HT1080 (cell line): ENCODE measurements at regions not wholly inside any gene's neighbourhood (a gene's known extent, or its start where the extent isn't known, plus 50 kb on each side); places are given as distances from the start of the nearest gene placed in this dataset. TPM values are rescaled to one million over a fixed set of nuclear protein-coding genes. Genes with fewer than 3 reads are reported as not detected.
A peak's percentile ranks its signal among the peaks of the same experiment; 100 is the strongest.
"Not testable (repeated sequence)": the region's sequence is repeated elsewhere in the genome, so short reads cannot be mapped to it uniquely, and the experiment has no call there.

Source experiments
- DNase-seq: peaks from one replicate; pipeline ENCODE4 v3.0.0-alpha.2; 2015; ENCODE audit warnings: low read depth
- small RNA-seq: library from RNA; depleted of rRNA; stranded (forward); fragments of <200 nt; gene quantifications from one replicate; pipeline ENCODE3, GENCODE V24; 2014

DNA sequence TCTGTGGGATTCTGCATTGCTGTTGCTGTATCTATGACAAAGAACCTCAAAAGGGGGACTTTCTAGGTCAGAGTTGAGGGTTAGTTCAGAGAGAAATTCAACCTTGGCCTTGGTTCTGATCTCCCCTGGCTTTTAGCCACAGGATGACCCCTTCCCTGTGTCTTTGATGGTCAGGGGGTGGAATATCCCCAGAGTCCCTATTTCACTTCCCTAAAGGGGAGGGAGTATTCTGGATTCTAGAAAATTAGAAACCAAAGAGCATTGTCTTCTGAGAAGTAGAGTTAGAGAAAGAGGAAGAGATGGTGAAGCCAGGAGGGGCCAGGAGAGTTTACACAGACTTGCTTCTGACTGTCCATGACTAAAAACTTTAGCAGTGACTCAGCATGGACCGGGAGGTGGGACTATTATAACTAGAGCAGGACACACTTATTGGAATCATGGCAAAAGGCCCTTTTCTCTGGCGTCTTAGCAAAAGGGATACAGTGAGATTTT, 56.2 kb upstream of the LPAR1 start:
- DNase-seq, result peak; percentile 65

DNA sequence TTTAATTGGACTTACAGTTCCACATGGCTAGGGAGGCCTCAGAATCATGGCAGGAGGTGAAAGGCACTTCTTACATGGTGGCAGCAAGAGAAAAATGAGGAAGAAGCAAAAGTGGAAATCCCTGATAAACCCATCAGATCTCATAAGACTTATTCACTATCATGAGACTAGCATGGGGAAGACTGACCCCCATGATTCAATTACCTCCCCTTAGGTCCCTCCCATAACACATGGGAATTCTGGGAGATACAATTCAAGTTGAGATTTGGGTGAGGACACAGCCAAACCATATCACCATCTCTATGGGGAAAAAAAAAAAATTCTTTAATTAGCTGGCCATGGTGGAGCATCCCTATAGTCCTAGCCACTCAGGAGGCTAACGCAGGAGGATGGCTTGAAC, 53.9 kb upstream of the LPAR1 start:
- DNase-seq, result not testable (repeated sequence)

Small RNAs in the stretch of these regions (small RNA-seq; reads per million reads assigned to genes)
- gene MIR7702 (not detected), gene RNY4P18 (not detected)
